ENCODE measurements at regions not wholly inside any gene's neighbourhood (a gene's known extent, or its start where the extent isn't known, plus 50 kb on each side); places are given as distances from the start of the nearest gene placed in this dataset.

GRCh38 chr5:77885519-77885918 is 109.4 kb upstream of the TBCA start (continued):
- TF ChIP-seq ZNF687 (IDR thresholded peaks at IDR 0.05) (no peak), PKNOX1 (IDR thresholded peaks at IDR 0.05) (no peak), CBX3 (IDR thresholded peaks at IDR 0.05; ENCODE audit: borderline replicate concordance, low read depth) (no peak)

GRCh38 chr5:77882670-77883257 is 106.6 kb upstream of the TBCA start:
- FAIRE-seq (no peak), DNase-seq (ENCODE audit: low read depth, low spot score) (no peak), ATAC-seq (no peak)
- ChIA-PET CTCF (interaction anchor here (0.7 to 1.4 kb wide), 3 partner anchors 20 to 122 kb away, joined by 3 to 4 read pairs (median 3); no protein-coding TSS in a partner anchor), POLR2A (interaction anchor here (1.0 kb wide), 1 partner anchor 23 kb away, joined by 3 read pairs; no protein-coding TSS in a partner anchor), SMC1A (ENCODE audit: uncharacterized antibody, unreplicated experiment) (interaction anchor here (0.6 to 10.2 kb wide), 5 partner anchors 22 to 252 kb away, joined by 3 to 81 read pairs (median 5); no protein-coding TSS in a partner anchor), RAD21 (ENCODE audit: unreplicated experiment) (interaction anchor here (0.9 to 2.2 kb wide), 4 partner anchors 54 to 163 kb away, joined by 3 to 8 read pairs (median 4); no protein-coding TSS in a partner anchor)
- in situ Hi-C loops (cut with MboI) (no loop called here), intact Hi-C loops (cut with micrococcal nuclease; ENCODE audit: unreplicated experiment) (no loop called here)
- no peak overlapping the region for H3K27ac ChIP-seq (ENCODE audit: control insufficient read depth, insufficient read depth)
- H3K4me1 ChIP-seq (ENCODE audit: control insufficient read depth, insufficient read depth, low read length): peaks cover 12% of the 10 kb centered on the region
- no peaks in the 10 kb centered on the region for H3K36me3 ChIP-seq (ENCODE audit: control insufficient read depth in 2 of 2, insufficient read depth in 2 of 2, low read length in 1 of 2)
- H2AFZ ChIP-seq (ENCODE audit: control insufficient read depth, low read depth, low read length): no peak overlapping the region; the same call in 1 of the 2 replicates
- H3K79me2 ChIP-seq (ENCODE audit: control insufficient read depth, insufficient read depth, low read length): no peaks in the 10 kb centered on the region
- H3K9ac ChIP-seq (ENCODE audit: control insufficient read depth, insufficient read depth, low read length): no peak overlapping the region
- no peaks in the 10 kb centered on the region for H3K27me3 ChIP-seq (replicated peaks in 1 of 2; ENCODE audit: control insufficient read depth in 2 of 2, insufficient read depth in 2 of 2, low read length in 1 of 2)
- TF ChIP-seq ZBTB40 (IDR thresholded peaks at IDR 0.05; ENCODE audit: borderline replicate concordance): no peak
- TF ChIP-seq ETV6 (conservative IDR thresholded peaks at IDR 0.05 in 1 of 2, IDR thresholded peaks at IDR 0.05 in 1 of 2; ENCODE audit: borderline replicate concordance in 1 of 2, low read depth in 1 of 2): peak in 1 of 2 experiments; percentile 71; a peak in 2 of 4 replicates
- no peak overlapping the region for H3K4me3 ChIP-seq
- no peak overlapping the region for H3K4me2 ChIP-seq (ENCODE audit: control insufficient read depth, insufficient read depth)
- no peaks in the 10 kb centered on the region for H4K20me1 ChIP-seq (ENCODE audit: control insufficient read depth, insufficient read depth)
- no peaks in the 10 kb centered on the region for H3K9me3 ChIP-seq (replicated peaks; ENCODE audit: control insufficient read depth, insufficient read depth, low read length)
- BruUV-seq (replicated peaks): no TSS peak
- 83% methylated on average over 3 of the region's 6 CpGs for WGBS (ENCODE audit: insufficient coverage, insufficient replicate concordance, low lambda C conversion rate, missing lambda C conversion rate)
